CD4-positive, alpha-beta T cell treated with Interleukin-6 for 4 hours (primary cell): ENCODE measurements at regions not wholly inside any gene's neighbourhood (a gene's known extent, or its start where the extent isn't known, plus 50 kb on each side); places are given as distances from the start of the nearest gene placed in this dataset.
"Not testable (repeated sequence)": the region's sequence is repeated elsewhere in the genome, so short reads cannot be mapped to it uniquely, and the experiment has no call there.

Source experiments
- DNase-seq: peaks from one replicate; pipeline ENCODE4 v3.0.0-alpha.2; 2020; ENCODE audit warnings: mixed read lengths

DNA sequence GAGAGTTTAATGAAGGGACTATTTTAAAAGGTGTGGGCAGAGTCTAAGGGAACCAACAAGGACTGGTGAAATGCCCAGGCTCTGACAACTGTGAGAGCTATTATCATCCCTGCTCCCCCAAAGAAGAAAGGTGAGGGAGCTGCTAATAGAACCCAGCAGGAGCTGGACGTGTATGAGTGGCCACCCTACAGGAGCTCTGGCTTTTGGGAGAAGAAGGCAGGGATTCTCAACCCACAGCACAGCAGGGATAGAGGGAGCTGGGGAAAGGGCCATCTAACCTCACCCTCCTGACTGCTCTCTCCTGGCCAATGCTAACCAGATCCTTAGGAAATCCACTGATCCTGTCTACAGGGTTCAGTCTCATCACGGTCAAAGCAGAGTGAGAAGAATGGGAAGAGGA, 57.1 kb downstream of the GRIN2B start:
- no peak for DNase-seq

DNA sequence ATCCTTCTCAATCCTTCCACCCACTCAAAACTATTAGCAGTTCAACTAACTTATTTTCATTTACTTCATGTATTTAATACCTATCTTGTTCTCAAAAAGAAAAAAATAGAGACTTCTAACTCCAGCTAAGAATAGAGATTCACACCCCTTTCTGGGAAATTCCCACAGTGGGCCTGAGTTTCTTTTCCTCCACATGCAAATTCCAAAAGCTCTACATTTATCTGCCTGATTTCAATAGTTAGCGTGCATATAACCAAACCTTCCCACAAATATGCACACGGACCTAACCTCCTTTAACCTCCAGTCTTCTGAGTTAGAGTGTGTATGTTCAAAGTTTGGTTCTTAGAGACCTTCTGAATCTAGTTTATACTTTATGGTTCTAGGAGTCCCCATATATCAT, 62.5 kb downstream of the GRIN2B start:
- no peak for DNase-seq

DNA sequence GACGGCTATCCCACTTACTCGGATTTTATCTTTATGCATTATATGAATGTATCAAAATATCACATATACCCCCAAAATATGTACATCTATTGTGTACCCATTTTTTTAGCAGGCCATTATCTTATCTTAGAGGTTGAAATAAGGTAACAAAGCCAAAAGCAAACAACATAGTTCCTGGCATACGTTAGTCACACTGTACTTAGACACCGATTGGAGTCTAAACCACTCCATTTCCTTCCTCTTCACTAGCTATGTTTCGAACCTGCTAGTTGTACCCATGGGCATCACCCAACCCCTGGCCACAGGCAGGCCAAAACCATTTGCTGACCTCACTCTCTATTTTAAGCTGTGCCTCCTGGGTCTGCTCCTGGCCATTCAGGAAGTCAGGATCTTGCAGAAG, 66.3 kb downstream of the GRIN2B start:
- DNase-seq = no peak

DNA sequence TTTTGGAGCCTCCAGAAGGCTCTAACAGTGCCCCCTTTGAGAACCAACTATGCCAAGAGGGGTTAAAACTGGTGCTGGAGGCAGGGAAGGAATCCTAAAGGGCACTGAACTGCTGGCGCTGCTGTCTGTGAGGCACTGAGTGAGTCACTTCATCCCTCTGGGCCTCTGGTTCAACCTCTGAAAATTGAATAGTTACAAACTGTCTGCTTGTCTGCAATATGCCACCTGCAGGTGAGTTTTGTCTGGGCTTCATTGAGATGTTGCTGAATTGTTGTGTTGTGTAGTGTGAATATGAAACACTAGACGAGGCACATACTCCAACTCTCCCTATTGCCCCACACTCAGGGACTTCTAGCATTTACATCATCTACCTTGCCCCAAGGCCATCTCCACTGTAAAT, 68.0 kb downstream of the GRIN2B start:
- no peak for DNase-seq

DNA sequence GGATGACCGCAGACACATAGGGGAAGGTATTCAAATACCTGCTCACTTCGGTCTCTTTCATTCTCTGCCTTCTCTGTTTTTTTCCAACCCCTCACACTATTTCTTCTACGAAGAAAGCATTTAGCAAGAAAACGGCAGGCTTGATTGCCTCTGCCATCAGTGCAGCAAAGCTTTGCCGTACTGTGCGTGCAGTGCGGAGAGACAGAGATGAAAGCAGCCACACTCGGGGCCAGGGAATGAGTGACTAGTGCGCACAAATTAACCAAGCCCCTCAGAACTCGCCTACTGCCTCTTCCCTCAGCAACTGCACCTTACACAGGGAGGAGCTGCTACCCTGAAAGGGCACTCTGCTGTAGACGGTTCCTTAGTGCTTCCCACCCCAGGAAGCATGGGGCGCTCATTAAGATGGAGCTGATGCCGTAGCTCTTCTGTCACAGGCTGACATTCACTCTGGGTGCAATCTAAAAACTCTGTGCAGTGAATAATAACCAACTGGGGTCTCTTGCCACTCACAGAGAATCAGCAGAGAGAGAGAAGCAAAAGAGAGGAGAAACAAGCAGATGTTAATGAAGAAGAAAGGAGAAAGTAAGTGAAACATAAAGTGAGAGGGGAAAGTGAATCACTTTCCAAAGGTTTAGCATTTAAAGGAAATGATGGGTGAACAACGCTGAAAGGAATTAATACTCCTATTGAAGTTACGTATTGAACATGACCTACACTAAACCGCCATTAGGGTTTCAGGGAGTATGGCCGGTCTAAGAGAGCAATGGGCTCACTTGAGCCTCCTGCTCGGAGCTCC, 69.4 kb downstream of the GRIN2B start:
- no peak for DNase-seq

DNA sequence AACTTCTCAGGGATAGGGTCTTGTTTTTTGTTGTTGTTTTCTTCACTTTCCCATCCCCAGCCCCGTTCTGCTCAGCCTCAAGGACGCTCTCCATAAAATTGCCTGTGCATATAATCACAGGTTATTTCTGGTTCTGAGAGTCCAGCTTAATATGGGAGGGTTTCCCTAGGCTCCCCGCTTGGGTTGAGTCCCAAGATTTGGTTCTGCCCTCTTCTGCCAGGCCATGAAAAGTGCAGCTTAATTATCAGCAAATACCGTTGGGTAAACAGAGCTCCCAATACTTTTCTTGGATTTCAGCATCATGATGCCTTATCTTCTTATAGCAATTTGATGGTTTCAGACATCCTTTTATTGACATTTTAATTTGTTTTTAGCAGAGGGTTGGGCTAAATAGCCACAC, 75.6 kb downstream of the GRIN2B start:
- DNase-seq = no peak

DNA sequence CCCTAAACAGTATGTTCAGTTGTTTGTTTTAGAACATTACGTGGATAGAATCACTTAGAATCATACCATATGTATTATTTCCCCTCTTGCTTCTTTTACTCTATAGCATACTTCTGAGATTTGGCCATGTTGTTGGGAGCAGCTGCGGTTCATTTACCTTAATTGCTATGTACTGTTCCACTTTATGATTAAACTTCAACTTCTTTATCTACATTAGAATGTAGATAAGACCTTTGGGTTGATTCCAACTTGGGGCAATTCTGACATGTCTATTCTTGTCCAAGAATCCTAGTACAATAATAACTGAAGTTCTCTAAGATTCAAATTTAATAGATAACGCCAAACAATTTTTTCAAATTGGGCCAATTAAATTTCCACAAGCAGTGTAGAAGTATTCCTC, 80.7 kb downstream of the GRIN2B start:
- no peak for DNase-seq

DNA sequence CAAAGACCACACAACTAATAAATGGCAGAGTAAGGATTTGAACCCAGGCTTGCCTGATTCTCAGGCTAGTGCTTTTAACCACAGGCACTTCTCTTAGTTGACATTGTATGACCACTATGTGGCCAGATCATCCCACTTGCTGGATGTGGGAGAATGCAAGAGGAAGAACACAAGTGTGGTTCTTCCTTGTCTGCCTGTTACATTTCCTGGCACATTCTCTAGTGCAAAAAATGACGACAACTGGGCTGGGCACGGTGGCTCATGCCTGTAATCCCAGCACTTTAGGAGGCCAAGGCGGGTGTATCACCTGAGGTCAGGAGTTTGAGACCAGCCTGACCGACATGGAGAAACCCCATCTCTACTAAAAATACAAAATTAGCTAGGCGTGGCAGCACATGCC, 83.0 kb downstream of the GRIN2B start:
- DNase-seq = not testable (repeated sequence)

DNA sequence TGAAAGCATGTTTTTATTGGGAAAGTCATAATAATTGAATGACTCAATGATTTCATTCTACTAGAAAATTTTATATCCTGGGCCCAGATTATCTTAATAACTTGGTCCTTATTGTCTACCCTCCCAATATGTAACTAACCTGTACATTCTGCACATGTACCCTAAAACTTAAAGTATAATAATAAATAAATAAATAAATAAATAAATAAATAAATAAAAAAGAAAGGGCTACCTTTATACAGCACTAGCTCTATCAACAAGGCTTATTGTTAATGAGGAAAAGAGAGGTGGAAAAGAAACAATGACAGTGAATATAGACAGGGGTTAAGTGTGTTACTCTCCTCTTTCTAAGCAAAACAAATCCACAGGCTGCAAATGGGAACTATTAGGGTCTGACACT, 83.6 kb downstream of the GRIN2B start:
- DNase-seq = no peak

DNA sequence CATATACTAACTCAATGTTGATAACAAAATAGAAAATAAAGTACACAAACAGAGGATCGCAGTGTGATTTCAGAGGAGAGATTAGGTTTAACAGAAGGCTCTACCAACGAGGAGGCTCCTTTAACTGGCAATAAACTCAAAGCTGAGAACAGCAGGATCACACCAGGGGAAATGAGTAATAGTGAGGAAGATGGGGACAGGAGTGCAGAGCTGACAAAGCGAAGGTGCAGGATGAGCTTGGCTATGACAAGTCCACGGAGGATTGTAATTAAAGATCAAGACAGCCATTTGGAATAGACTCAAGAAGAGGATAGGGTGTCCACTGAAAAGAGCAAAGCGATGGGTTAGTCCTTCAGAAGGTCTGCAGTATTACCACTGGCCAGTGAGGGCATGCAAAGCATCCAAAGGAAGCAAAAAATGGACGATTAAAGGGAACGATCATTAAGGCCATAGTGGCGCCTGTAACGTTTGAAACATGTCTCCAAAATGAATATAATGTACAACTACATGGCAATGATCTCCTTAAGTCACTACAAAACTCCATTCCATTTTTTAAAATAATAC, 85.3 kb downstream of the GRIN2B start:
- no peak for DNase-seq

DNA sequence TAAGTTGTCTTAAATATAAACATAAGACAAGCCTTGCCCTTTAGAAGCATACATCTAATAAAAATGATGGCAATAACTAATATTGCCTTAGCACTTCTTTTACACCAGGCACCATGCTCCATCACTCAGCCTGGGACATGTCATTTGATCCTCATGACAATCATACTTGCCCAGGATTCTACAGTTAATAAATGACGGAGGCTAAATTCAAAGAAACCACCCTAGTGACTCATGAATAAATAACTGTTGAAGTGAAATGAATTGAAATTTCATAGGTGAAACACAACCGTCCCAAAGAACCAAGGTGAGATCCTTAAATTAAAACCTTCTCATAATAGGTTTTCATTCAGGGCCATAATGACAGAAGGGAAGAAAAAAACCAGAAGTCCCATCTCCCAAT, 89.5 kb downstream of the GRIN2B start:
- no peak for DNase-seq

DNA sequence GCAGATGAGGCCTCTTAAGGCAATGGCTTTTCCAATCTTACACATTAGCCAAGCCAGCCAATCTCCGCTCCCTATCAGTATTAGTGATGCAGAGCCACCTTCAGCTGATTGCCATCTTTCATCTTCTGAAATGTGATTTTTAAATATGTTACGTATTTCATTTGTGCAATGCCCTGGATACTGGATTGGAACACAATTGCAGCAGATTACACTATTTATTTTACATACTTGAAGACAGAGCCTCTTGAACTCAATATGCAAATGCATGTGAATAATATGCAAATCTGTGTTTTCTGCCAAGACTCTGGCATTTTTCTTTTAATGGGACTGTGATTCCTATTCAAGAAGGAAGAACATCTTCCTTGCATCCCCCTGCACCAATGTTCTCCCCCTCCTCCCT, 90.5 kb downstream of the GRIN2B start:
- DNase-seq = no peak

DNA sequence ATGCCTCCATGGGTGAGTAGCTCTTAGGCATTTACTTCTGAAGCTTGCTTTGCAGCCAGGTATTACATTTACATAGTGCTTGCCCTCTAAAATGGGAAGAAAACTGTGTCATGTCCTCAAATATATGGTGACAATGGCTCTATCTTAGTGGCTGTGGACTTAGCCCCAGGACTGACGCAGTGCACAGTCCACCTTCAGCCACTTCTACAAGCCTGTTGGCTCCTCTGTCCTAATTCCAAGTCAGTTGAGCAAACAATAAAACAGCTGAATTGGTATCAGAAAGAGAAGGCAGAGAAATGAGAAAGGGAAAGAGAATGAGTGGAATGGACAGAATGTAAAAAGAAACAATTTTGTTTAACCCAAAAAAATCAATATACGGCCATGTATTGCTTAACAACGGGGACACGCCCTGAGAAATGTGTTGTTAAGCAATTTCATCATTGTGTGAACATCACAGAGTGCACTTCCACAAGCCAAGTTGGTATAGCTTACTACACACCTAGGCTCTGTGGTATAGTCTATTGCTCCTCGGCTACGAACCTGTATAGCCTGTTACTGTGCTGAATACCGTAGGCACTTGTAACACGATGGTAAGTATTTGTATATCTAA, 93.5 kb downstream of the GRIN2B start:
- DNase-seq = no peak

DNA sequence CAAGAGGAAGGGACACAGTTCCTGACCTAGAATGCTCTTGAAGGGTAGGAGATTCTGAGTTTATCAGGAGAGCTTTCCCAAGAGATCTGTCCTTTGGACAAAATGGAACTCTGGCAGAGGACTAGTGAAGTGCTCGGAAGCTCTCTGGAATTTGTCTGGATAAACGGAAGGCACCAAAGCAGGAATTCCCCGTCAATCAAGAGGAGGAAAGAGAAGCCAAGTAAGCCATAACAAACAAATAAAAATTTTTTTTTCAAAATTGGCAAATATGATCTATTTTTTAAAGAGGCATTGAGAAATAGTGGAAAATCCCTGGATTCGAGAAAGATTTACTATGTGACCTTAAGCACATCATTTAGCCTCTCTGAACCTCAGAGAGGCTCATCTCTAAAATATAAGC, 99.2 kb downstream of the GRIN2B start:
- no peak for DNase-seq

DNA sequence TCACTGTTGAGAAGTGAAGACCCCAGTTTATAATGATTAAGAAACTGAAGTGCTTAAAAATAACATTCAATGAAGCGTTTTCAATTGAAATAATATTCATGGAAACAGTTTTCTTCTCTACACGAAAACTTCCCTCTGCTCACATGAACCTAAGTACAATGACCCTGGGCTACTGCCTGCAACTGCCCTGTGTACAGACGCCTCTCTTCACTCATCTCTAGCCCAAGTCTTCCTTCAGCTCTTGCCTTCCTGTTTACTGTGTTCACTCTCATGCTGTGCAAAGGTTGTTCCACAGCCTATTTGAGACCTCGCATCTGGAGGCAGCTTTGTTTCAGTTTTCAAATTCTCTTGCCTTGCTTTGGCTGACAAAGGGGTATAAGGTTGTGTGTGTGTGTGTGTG, 100.8 kb downstream of the GRIN2B start:
- DNase-seq = no peak

DNA sequence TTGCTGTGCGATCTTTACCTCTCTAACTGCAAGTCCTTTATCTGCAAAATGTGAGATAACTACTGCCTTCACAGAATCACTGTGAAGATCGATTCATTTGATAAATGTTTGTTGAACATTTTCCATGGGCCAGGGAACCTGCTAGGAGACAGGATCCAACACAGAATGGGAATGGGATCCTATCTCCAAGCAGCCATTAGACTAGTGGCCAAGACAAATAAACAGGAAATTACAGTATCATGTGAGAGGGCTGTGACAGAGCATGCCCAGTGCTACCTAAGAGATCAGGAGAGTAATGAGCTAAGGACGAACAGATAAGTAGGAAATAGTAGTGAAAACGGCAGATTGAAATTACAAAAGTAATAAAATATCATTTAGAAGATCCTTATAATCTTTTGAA, 105.7 kb downstream of the GRIN2B start:
- DNase-seq = no peak

DNA sequence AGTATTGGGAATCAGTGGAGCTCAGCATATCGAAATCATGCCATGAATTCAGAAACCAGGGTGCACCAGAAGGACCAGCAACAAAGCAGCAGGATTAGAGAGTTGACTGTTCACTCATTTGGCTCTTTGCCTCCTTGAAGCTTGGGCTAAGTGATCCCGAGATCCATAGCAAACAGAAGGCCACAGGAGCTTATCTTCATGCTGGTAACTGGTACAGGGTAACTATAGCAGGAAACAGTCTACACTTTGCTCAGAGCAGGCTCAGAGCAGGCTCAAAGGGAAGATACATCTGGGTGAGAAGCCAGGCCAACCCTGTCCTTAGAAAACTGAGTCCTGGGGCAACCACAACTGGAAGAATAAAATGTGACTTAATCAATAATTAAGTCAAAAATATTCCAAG, 111.1 kb downstream of the GRIN2B start:
- no peak for DNase-seq

DNA sequence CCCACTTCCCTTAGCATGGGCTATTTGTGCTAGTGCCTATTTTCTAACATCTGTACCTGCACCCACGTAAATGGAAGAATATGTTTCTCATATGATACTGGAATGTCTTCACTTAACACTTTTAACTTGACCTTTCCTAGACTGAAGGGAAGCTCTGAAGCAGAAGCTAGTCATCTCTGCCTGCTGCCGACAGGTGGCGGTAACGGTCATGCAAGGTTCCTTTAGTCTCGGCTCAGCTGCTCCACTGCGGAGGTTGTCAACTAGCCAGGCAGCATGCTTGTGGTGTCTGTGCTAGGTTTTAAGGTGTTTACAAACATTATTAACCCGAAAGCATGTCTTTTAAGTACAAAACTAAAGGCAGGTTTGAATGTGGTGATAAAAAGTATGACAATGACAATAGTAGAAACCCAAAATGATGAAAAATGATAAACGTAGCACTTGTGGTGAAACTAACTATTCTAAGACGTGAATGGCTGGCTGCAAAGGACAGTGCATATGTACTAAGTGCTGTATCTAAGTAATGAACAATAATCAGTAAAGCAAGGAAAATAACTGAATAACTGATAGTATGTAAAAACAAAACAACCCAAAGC, 117.2 kb downstream of the GRIN2B start:
- DNase-seq = peak; percentile 41

DNA sequence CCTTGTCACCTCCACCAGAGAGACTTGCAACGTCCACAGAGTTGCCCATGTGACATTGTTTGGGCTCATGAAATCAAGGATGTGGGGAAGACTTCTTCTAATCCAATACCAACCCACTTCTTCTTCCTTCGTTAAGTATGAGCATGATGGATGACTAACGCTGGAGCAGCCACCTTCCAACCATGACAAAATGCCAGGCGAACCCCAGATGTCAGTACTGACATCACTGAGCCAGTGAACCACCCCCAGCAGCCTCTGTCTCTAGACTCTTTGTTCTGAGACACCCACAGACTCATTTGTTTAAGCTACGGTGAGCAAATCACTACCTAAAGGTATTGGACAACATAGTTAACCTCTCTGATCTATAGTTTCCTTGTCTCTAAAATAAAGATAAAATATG, 123.7 kb downstream of the GRIN2B start:
- DNase-seq = no peak

DNA sequence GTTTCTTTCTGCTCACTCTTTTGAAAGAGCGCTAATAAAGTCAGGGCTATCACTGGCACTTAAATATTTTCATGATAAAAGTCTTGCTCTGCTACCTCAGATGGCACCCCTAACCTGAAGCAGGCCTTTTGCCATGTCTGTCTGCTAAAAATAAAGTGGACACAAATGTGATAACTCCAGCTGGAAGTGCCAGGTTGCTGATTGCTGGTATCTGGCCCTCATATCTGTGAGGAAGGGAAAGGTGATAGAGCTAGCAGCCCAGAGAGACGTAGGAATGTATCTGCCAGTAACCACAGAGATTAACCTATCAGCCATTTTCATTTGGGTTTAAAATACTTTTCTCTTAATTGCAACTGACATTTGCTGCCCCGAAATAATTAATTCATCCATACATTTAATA, 127.9 kb downstream of the GRIN2B start:
- DNase-seq = no peak

DNA sequence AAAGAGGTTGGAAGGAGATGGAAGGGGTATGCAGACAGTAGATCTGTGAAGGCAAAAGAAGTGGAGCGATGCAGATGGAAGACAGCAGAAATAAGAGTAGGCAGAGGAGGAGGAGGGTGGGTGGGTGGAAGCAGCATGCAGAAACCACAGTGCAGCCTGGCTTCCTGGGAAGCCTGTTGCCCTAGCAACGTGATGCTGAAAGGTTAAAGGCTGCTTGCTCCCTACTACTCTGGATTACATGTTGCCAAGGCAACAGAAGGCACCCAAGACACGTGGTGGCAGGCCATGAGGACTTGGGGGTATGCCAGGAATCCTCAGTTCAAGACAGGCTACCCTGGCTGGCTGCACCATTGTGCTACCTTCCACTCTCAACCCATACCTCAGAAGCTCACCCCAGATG, 129.6 kb downstream of the GRIN2B start:
- DNase-seq = no peak

DNA sequence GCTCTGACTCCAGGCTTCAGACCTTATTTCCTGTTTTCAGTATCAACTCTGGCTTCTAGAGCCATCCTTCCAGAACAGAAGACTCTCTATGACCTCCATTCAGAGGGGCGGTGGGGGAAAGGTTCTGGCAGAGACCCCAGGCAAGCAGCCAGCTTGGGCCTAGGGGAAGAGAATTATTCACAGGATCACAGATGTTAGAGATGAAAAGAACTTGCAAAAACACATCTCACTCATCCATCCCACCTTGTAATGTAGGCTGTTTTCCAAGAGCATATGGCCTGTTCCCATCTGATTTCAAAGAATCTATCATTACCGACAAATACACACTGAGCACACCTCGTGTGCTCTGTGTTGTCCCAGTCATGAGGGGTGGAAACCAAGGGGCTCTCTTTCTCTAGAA, 131.9 kb downstream of the GRIN2B start:
- DNase-seq = no peak

DNA sequence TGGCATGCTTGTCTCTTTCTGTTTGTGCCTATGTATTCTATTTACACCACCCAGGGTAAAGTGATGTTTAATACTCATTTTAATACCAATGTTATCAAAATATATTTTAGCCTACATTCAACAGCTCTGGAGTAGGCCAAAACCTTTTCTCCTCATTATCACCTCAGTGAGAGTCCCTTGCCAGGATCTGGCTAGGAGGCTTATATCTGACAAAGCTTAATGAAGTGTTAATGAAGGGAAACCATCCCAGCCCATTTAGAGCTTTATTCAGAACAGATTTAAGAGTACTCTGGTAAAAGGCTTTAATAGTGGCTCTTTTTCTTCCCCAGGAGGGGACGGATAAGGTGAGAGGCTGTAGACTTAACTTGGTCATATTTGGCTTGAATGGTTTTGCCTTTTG, 137.6 kb downstream of the GRIN2B start:
- DNase-seq = no peak

DNA sequence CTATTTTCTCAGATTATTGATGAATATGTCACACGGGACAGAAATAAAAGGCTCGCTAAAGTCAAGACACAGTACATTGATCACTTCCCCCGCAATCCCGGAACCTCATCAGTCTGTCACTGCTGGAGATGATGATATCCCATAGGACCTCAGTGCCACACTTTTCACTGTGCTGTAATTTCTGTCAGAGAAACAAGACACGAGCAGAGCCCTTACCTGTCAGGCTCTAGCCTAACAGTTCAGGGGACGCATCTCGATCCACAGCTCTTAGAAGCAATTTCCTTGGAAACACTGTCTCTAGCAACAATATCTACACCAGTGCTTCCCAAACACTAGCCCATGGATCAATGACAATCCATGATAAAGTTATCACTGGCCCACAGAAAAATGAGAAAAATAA, 140.0 kb downstream of the GRIN2B start:
- DNase-seq = no peak
